ENCODE measurements at regions not wholly inside any gene's neighbourhood (a gene's known extent, or its start where the extent isn't known, plus 50 kb on each side); places are given as distances from the start of the nearest gene placed in this dataset.

- no peak overlapping the region for H3K4me3 ChIP-seq
These were observed 709.4 kb downstream of the SQOR start for GRCh38 chr15:46344115-46344724.

DNA sequence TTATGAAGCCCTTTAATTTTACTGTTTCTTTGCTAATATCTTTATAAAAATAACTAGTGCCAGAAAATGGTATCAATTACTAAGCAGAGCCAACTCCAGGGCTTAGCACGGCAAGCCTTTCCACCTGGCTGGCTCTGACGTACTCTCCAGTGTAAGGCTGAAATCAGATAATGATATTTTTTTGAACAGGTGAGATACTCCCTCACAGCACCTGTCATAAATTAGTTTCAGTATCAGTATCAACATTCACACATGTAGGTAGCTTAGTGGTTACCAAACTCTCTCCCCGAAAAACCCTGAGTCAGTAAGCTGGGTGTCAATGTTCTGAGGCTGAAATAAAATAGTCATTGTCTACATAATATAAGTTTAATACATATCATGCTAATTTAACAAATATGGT lies 710.1 kb downstream of the SQOR start:
- 89 to 93% (median 92%) methylated on average over 3 of the region's 3 CpGs for WGBS, 4 donors
- no peaks in the 10 kb centered on the region for H3K9me3 ChIP-seq (replicated peaks in 1 of 3)
- TF ChIP-seq CTCF (IDR thresholded peaks at IDR 0.05) (no peak), POLR2A (IDR thresholded peaks at IDR 0.05) (no peak)
- no peak for DNase-seq
- no peaks in the 10 kb centered on the region for H3K36me3 ChIP-seq (replicated peaks in 1 of 2)
- H3K4me1 ChIP-seq (replicated peaks in 1 of 2) = no peaks in the 10 kb centered on the region
- no peak overlapping the region for H3K27ac ChIP-seq
- intact Hi-C loops (cut with DNase I) = no loop called here
- no peaks in the 10 kb centered on the region for H3K27me3 ChIP-seq
- H3K4me3 ChIP-seq = no peak overlapping the region

More at GRCh38 chr15:46344115-46344724, 709.4 kb downstream of the SQOR start:
- intact Hi-C loops (cut with DNase I) = no loop called here
- DNase-seq = no peak
- Histone ChIP-seq H3K4me1 (replicated peaks in 1 of 2) (no peaks in the 10 kb centered on the region), H3K27me3 (no peaks in the 10 kb centered on the region), H3K36me3 (replicated peaks in 1 of 2) (no peaks in the 10 kb centered on the region), H3K27ac (no peak overlapping the region), H3K9me3 (replicated peaks in 1 of 3) (no peaks in the 10 kb centered on the region)
- no peak for TF ChIP-seq CTCF (IDR thresholded peaks at IDR 0.05)
- 57 to 69% (median 67%) methylated on average over 2 of the region's 2 CpGs for WGBS, 4 donors

DNA sequence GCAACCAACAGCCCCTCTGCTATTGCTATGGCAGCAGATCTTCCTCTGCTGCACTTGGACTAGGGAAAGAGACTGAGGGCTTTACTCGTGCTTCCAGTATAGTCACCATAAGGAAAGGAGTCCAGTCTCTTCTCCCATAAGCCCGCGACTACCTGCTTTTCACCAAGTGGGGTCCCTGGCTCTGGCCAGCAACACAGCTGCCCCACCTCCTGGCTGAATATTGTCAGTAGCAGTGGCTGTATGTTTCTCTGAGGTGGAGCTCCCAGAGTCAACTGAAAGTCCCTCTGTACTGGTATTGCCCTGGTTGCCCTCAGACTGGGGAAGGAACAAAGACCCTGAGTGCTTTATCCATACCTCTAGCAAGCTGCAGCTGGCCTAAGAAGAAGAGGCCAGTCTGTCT lies 719.6 kb downstream of the SQOR start:
- Histone ChIP-seq H3K4me1 (replicated peaks in 1 of 2) (no peaks in the 10 kb centered on the region), H3K9me3 (replicated peaks in 1 of 3) (no peaks in the 10 kb centered on the region), H3K27me3 (no peaks in the 10 kb centered on the region), H3K36me3 (replicated peaks in 1 of 2) (no peaks in the 10 kb centered on the region), H3K27ac (no peak overlapping the region), H3K4me3 (no peak overlapping the region)
- no peak for DNase-seq
- WGBS, 4 donors = 82 to 83% (median 83%) methylated on average over 3 of the region's 3 CpGs
- intact Hi-C loops (cut with DNase I) = no loop called here
- TF ChIP-seq CTCF (IDR thresholded peaks at IDR 0.05) (no peak), POLR2A (IDR thresholded peaks at IDR 0.05) (no peak)

GRCh38 chr15:46365572-46365971 lies 730.7 kb downstream of the SQOR start:
- peak in 5 of 7 donors; percentile 2 to 51 (median 13) for DNase-seq
- H3K36me3 ChIP-seq (replicated peaks in 1 of 2) = no peaks in the 10 kb centered on the region
- no peaks in the 10 kb centered on the region for H3K4me1 ChIP-seq (replicated peaks in 1 of 2)
- intact Hi-C loops (cut with DNase I) = no loop called here
- H3K27me3 ChIP-seq = no peaks in the 10 kb centered on the region
- no peaks in the 10 kb centered on the region for H3K9me3 ChIP-seq (replicated peaks in 1 of 3)
- TF ChIP-seq POLR2A (IDR thresholded peaks at IDR 0.05) (no peak), CTCF (IDR thresholded peaks at IDR 0.05) (no peak)
- 46 to 59% (median 54%) methylated on average over 6 of the region's 6 CpGs for WGBS, 4 donors
- no peak overlapping the region for H3K27ac ChIP-seq
- peak overlapping the region in 1 of 4 donors; percentile 27 for H3K4me3 ChIP-seq

Measured in adrenal gland (tissue), 9 donors.